Natural killer cell (primary cell): ENCODE measurements at regions not wholly inside any gene's neighbourhood (a gene's known extent, or its start where the extent isn't known, plus 50 kb on each side); places are given as distances from the start of the nearest gene placed in this dataset.

Experiments
- ATAC-seq, 3 donors: fragments of 150-1000 bp in 2 of 3; fragments of 200-7000 bp in 1 of 3; cut with Tn5 transposase; 1 replicate in 1 of 3; 2 replicates in 2 of 3; pipeline ENCODE4 v1.10.0; 2021; ENCODE audit warnings: mild to moderate bottlenecking in 2 of 3, moderate library complexity in 2 of 3
- DNase-seq, 2 donors: peaks; one replicate each; pipeline versions ENCODE4 v3.0.0 to v3.0.0-alpha.2; 2013 to 2021; ENCODE audit warnings: mixed read lengths in 1 of 2
- H3K27ac ChIP-seq: one replicate; pipeline ENCODE4 v1.5.1; 2013; ENCODE audit warnings: mild to moderate bottlenecking, low read length
- H3K27me3 ChIP-seq: one replicate; pipeline ENCODE4 v1.6.1; 2013; ENCODE audit warnings: low read length; ENCODE audit not compliant: control insufficient read depth, insufficient read depth
- H3K36me3 ChIP-seq: one replicate; pipeline ENCODE4 v1.6.1; 2013; ENCODE audit warnings: low read length; ENCODE audit not compliant: control insufficient read depth, insufficient read depth
- H3K4me1 ChIP-seq: one replicate; pipeline ENCODE4 v1.6.1; 2013; ENCODE audit warnings: low read length; ENCODE audit not compliant: control insufficient read depth, insufficient read depth
- H3K4me3 ChIP-seq: one replicate; pipeline ENCODE4 v1.5.1; 2013; ENCODE audit warnings: low read length
- H3K9me3 ChIP-seq: one replicate; pipeline ENCODE4 v1.6.1; 2013; ENCODE audit warnings: low read length; ENCODE audit not compliant: control insufficient read depth, insufficient read depth
- H3K27ac Mint-ChIP-seq, 2 donors: one replicate each; pipeline ENCODE4 v1.8.0; 2022; ENCODE audit warnings: mild to moderate bottlenecking in 2 of 2, mixed read lengths in 2 of 2, moderate library complexity in 1 of 2
- H3K27me3 Mint-ChIP-seq, 2 donors: one replicate each; pipeline ENCODE4 v1.8.0; 2022; ENCODE audit warnings: low read depth in 2 of 2, mixed read lengths in 2 of 2
- H3K36me3 Mint-ChIP-seq: one replicate; pipeline ENCODE4 v1.8.0; 2022; ENCODE audit warnings: mixed read lengths
- H3K4me1 Mint-ChIP-seq, 2 donors: one replicate each; pipeline ENCODE4 v1.8.0; 2022; ENCODE audit warnings: mixed read lengths in 2 of 2
- H3K4me3 Mint-ChIP-seq: one replicate; pipeline ENCODE4 v1.8.0; 2022; ENCODE audit warnings: mild to moderate bottlenecking, moderate library complexity, mixed read lengths
- H3K9me3 Mint-ChIP-seq, 2 donors: one replicate each; pipeline ENCODE4 v1.8.0; 2022; ENCODE audit warnings: mixed read lengths in 2 of 2
- CTCF ChIP-seq: fragments of 200-600 bp; IDR thresholded peaks from one replicate; pipeline ENCODE4 v1.8.0; 2022; ENCODE audit warnings: antibody characterized with exemption
- WGBS: methylation state at CpG from one replicate; pipeline ENCODE4 v1.1.7; 2013; ENCODE audit warnings: missing lambda C conversion rate; ENCODE audit not compliant: insufficient coverage; 5-methylcytosine and 5-hydroxymethylcytosine counted together
- intact Hi-C: fragments of 100-400 bp; cut with micrococcal nuclease; formaldehyde crosslinking; loops from one replicate; pipeline ENCODE4 v1.14.2; 2022

DNA sequence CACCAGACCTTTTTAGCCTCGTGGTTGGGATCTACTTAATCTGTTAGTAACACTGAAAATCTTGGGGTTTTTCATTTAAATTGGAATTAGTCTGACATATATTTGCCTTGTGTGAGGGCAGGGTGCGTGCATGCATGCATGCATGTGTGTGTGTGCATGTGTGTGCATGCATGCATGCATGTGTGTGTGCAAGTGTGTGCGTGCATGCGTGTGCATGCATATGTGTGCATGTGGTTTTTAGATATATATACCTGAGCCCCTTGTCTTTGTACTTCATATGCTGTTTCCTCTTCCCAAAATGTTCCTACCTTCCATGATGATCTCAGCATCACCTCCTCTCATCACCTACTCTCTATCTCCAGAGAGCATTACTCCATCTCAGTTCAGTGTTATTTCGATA is 66.3 kb upstream of the BCL11B start:
- Histone ChIP-seq H3K9me3 (peaks cover 4% of the 10 kb centered on the region), H3K4me1 (no peaks in the 10 kb centered on the region), H3K27me3 (no peaks in the 10 kb centered on the region), H3K36me3 (no peaks in the 10 kb centered on the region), H3K27ac (no peak overlapping the region), H3K4me3 (no peak overlapping the region)
- 80% methylated on average over 4 of the region's 5 CpGs for whole genome bisulfite sequencing
- intact Hi-C loops = no loop called here
- Mint-ChIP-seq H3K9me3 (peaks cover 0 to 2% of the 10 kb centered on the region in 2 donors), H3K4me1 (peaks cover 4 to 5% of the 10 kb centered on the region in 2 donors), H3K27me3 (peaks cover 9 to 25% of the 10 kb centered on the region in 2 donors), H3K4me3 (no peak overlapping the region), H3K27ac (no peak overlapping the region), H3K36me3 (no peaks in the 10 kb centered on the region)
- ATAC-seq (no peak), DNase-seq (no peak)
- no peak for TF ChIP-seq CTCF

DNA sequence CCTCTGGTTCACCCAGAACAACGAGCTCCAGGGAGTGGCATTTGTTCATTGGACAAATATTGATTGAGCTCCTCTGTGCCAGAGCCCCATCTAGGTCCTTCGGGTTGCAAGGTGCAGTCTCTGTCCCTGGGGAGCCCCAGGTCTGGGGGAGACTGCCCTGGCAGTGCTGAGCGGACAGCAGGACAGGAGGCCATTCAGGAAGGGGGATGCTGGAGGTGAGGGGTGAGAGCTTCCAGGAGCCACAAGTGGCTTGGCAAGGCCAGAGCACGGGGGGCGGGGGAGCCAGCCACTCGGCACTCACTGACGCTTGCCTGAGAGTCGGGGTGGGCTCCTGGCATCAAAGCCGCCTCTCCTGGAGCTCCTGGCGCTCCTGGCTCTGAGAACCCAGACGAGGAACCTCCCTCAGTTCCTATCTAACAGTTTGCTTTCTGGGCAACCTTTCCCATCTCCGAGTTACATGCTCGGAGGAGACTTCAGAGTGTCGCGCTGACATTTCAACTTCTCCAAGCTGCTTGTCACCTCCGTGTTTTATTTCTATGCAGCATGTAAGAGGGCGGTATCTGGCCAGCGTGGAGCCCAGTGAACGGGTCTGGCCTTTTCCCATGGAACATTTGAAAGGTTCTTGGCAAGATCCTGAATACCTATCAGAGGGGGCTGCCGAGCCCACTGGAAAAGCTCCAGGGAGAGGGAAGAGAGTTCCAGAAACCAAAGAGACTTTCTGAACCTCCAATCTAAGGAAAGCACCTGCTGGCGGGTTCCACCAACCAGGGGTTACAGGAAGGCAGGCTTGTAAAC is 62.0 kb upstream of the BCL11B start:
- H3K36me3 ChIP-seq = no peaks in the 10 kb centered on the region
- ATAC-seq (no peak), DNase-seq (no peak)
- H3K27me3 ChIP-seq = no peaks in the 10 kb centered on the region
- H3K27ac Mint-ChIP-seq = no peak overlapping the region
- H3K4me1 ChIP-seq = no peaks in the 10 kb centered on the region
- peaks cover 0 to 3% of the 10 kb centered on the region in 2 donors for H3K4me1 Mint-ChIP-seq
- no peak overlapping the region for H3K4me3 ChIP-seq
- no peaks in the 10 kb centered on the region for H3K9me3 ChIP-seq
- H3K27me3 Mint-ChIP-seq = peaks cover 9 to 10% of the 10 kb centered on the region in 2 donors
- TF ChIP-seq CTCF = no peak
- no peaks in the 10 kb centered on the region for H3K9me3 Mint-ChIP-seq
- no peaks in the 10 kb centered on the region for H3K36me3 Mint-ChIP-seq
- no peak overlapping the region for H3K27ac ChIP-seq
- H3K4me3 Mint-ChIP-seq = no peak overlapping the region
- intact Hi-C loops = no loop called here
- WGBS = 85% methylated on average over 21 of the region's 21 CpGs

- no peak overlapping the region for H3K27ac ChIP-seq
- intact Hi-C loops = no loop called here
- no peaks in the 10 kb centered on the region for H3K27me3 ChIP-seq
- Mint-ChIP-seq H3K9me3 (no peaks in the 10 kb centered on the region), H3K4me1 (peaks cover 0 to 9% of the 10 kb centered on the region in 2 donors), H3K4me3 (no peak overlapping the region), H3K27ac (no peak overlapping the region), H3K27me3 (peaks cover 2% of the 10 kb centered on the region in 2 donors), H3K36me3 (no peaks in the 10 kb centered on the region)
- H3K9me3 ChIP-seq = no peaks in the 10 kb centered on the region
- no peak for DNase-seq
- ATAC-seq = no peak
- no peak overlapping the region for H3K4me3 ChIP-seq
- no peaks in the 10 kb centered on the region for H3K36me3 ChIP-seq
- H3K4me1 ChIP-seq = no peaks in the 10 kb centered on the region
- 93% methylated on average over 5 of the region's 5 CpGs for WGBS
- no peak for TF ChIP-seq CTCF
Measured at GRCh38 chr14:99333214-99333613, 61.2 kb upstream of the BCL11B start.

GRCh38 chr14:99331811-99332210 is 59.8 kb upstream of the BCL11B start:
- intact Hi-C loops = no loop called here
- no peaks in the 10 kb centered on the region for H3K36me3 Mint-ChIP-seq
- Histone ChIP-seq H3K9me3 (no peaks in the 10 kb centered on the region), H3K4me3 (no peak overlapping the region), H3K27me3 (no peaks in the 10 kb centered on the region), H3K36me3 (no peaks in the 10 kb centered on the region), H3K27ac (no peak overlapping the region), H3K4me1 (no peaks in the 10 kb centered on the region)
- TF ChIP-seq CTCF = no peak
- no peak for DNase-seq
- no peaks in the 10 kb centered on the region for H3K27me3 Mint-ChIP-seq
- no peak for ATAC-seq
- no peak overlapping the region for H3K27ac Mint-ChIP-seq
- WGBS = 86% methylated on average over 10 of the region's 10 CpGs
- no peaks in the 10 kb centered on the region for H3K9me3 Mint-ChIP-seq
- H3K4me3 Mint-ChIP-seq = no peak overlapping the region
- peaks cover 4 to 18% of the 10 kb centered on the region in 2 donors for H3K4me1 Mint-ChIP-seq
